ENCODE measurements at regions not wholly inside any gene's neighbourhood (a gene's known extent, or its start where the extent isn't known, plus 50 kb on each side); places are given as distances from the start of the nearest gene placed in this dataset.

DNA sequence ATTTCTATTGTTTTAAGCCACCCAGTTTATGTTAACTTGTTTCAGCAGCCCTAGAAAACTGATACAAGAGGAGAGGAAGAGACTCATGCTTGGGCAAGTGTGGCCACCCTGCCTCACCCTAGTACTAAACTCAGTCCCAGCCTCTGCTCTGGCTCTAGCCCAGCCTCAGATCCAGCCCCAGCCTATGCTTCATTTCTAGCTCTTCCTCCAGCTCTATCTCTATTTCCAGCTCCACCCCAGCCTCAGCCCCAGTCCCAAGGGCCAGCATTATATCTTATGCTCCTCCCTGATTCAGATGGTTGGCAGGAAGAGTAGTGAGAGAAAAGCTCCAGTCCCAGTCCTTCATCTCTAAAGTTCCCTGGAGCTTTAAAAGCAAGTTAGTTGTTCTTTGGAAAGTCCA lies 535.5 kb downstream of the PTPRC start:
- H3K79me1 ChIP-seq (ENCODE audit: low read depth, low read length) = no peaks in the 10 kb centered on the region
- no peak overlapping the region for H2BK120ac ChIP-seq (ENCODE audit: low read depth, low read length)
- H4K91ac ChIP-seq (ENCODE audit: low read depth, low read length, poor library complexity) = no peak overlapping the region
- no peaks in the 10 kb centered on the region for H3K4me1 ChIP-seq (ENCODE audit: control insufficient read depth in 2 of 2, insufficient read depth in 1 of 2, low read depth in 1 of 2, low read length in 2 of 2)
- no peak overlapping the region for H2BK12ac ChIP-seq (ENCODE audit: low read length)
- H2AK5ac ChIP-seq (ENCODE audit: low read depth, low read length) = no peak overlapping the region
- H3K18ac ChIP-seq (ENCODE audit: low read length) = no peak overlapping the region
- H2BK5ac ChIP-seq (ENCODE audit: low read length) = no peak overlapping the region
- H2AFZ ChIP-seq (ENCODE audit: low read length) = no peak overlapping the region
- no peak overlapping the region for H3K4ac ChIP-seq (ENCODE audit: low read length)
- H3K23ac ChIP-seq (ENCODE audit: low read depth, low read length, poor library complexity) = no peak overlapping the region
- H3K4me3 ChIP-seq (ENCODE audit: low read length in 2 of 2) = no peak overlapping the region
- no peak overlapping the region for H3K4me2 ChIP-seq (ENCODE audit: insufficient read depth, low read length, poor library complexity, severe bottlenecking)
- H3K27me3 ChIP-seq (ENCODE audit: control insufficient read depth in 3 of 3, insufficient read depth in 3 of 3, low read depth in 1 of 3, low read length in 3 of 3) = no peaks in the 10 kb centered on the region
- H3K14ac ChIP-seq (ENCODE audit: low read length) = no peak overlapping the region
- no peak overlapping the region for H3K9ac ChIP-seq (ENCODE audit: low read depth, low read length, poor library complexity)
- DNase-seq (ENCODE audit: low spot score) = no peak
- no peak overlapping the region for H3K27ac ChIP-seq (replicated peaks; ENCODE audit: low read length)
- no peaks in the 10 kb centered on the region for H3K9me3 ChIP-seq (replicated peaks in 1 of 2; ENCODE audit: control insufficient read depth in 2 of 2, insufficient read depth in 1 of 2, low read depth in 1 of 2, low read length in 2 of 2)
- H4K8ac ChIP-seq (ENCODE audit: low read depth, low read length) = no peak overlapping the region
- no peaks in the 10 kb centered on the region for H3K36me3 ChIP-seq (replicated peaks in 1 of 2; ENCODE audit: control insufficient read depth in 2 of 2, insufficient read depth in 2 of 2, low read length in 2 of 2)
- no peak overlapping the region for H2BK15ac ChIP-seq (ENCODE audit: low read length)

GRCh38 chr1:199176713-199177112 lies 537.9 kb downstream of the PTPRC start:
- no peak overlapping the region for H3K4me3 ChIP-seq (ENCODE audit: low read length in 2 of 2)
- H2BK120ac ChIP-seq (ENCODE audit: low read depth, low read length) = no peak overlapping the region
- no peak overlapping the region for H3K14ac ChIP-seq (ENCODE audit: low read length)
- H3K4me1 ChIP-seq (ENCODE audit: control insufficient read depth in 2 of 2, insufficient read depth in 1 of 2, low read depth in 1 of 2, low read length in 2 of 2) = peaks cover 0 to 3% of the 10 kb centered on the region in 2 donors
- H3K79me1 ChIP-seq (ENCODE audit: low read depth, low read length) = no peaks in the 10 kb centered on the region
- H3K23ac ChIP-seq (ENCODE audit: low read depth, low read length, poor library complexity) = no peak overlapping the region
- H3K27ac ChIP-seq (replicated peaks; ENCODE audit: low read length) = no peak overlapping the region
- H3K4ac ChIP-seq (ENCODE audit: low read length) = no peak overlapping the region
- H2AK5ac ChIP-seq (ENCODE audit: low read depth, low read length) = no peak overlapping the region
- no peaks in the 10 kb centered on the region for H3K27me3 ChIP-seq (ENCODE audit: control insufficient read depth in 3 of 3, insufficient read depth in 3 of 3, low read depth in 1 of 3, low read length in 3 of 3)
- H2BK15ac ChIP-seq (ENCODE audit: low read length) = no peak overlapping the region
- no peak overlapping the region for H2BK12ac ChIP-seq (ENCODE audit: low read length)
- H3K36me3 ChIP-seq (replicated peaks in 1 of 2; ENCODE audit: control insufficient read depth in 2 of 2, insufficient read depth in 2 of 2, low read length in 2 of 2) = no peaks in the 10 kb centered on the region
- H4K8ac ChIP-seq (ENCODE audit: low read depth, low read length) = no peak overlapping the region
- WGBS, 2 donors (ENCODE audit: extremely low coverage in 2 of 2, insufficient read length in 2 of 2, insufficient replicate concordance in 1 of 2) = no CpG with 5 or more reads among the region's 5 CpGs
- H4K91ac ChIP-seq (ENCODE audit: low read depth, low read length, poor library complexity) = no peak overlapping the region
- no peak overlapping the region for H3K9ac ChIP-seq (ENCODE audit: low read depth, low read length, poor library complexity)
- no peak overlapping the region for H3K18ac ChIP-seq (ENCODE audit: low read length)
- H2AFZ ChIP-seq (ENCODE audit: low read length) = no peak overlapping the region
- no peak for DNase-seq (ENCODE audit: low spot score)
- no peak overlapping the region for H2BK5ac ChIP-seq (ENCODE audit: low read length)
- no peak overlapping the region for H3K4me2 ChIP-seq (ENCODE audit: insufficient read depth, low read length, poor library complexity, severe bottlenecking)
- H3K9me3 ChIP-seq (replicated peaks in 1 of 2; ENCODE audit: control insufficient read depth in 2 of 2, insufficient read depth in 1 of 2, low read depth in 1 of 2, low read length in 2 of 2) = no peaks in the 10 kb centered on the region

DNA sequence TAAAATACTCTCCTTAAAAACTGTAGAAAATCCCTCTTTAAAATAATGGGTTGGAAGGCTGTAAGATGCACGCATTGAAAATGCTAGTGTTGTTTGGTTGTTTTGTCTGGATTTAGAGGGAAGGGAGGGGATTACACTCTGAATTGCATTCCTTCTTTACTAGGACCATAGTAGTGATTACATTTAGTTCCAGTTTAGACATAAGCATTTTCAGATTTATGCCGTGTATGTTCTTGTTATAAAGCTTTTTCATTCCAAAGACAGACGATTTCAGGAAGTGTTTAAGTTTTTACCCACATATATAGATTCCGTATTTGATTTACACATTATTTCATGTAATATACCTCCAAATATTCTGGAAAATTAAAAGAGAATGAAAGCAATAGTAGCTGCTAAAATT lies 538.4 kb downstream of the PTPRC start:
- no peak overlapping the region for H2BK120ac ChIP-seq (ENCODE audit: low read depth, low read length)

DNA sequence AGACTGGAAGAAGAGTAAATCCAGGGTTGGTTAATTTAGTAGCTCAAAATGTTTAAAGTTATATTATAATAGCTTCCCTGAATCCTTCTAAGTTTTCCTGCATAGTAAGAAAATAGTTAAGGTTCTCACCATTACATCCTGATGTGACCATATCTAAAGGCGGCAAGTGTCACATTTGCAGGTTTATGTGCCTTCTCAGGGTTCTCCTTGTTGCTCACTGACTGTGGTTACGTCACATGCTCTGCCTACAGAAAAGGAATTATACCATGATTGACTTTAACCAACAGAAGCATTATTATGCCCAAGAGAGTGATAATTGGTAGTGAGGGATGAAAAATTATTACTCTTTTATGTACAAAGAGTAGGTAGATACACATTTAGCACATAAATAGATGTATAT lies 539.8 kb downstream of the PTPRC start:
- Histone ChIP-seq H3K23ac (ENCODE audit: low read depth, low read length, poor library complexity) (no peak overlapping the region), H3K79me1 (ENCODE audit: low read depth, low read length) (no peaks in the 10 kb centered on the region), H2AFZ (ENCODE audit: low read length) (no peak overlapping the region), H4K91ac (ENCODE audit: low read depth, low read length, poor library complexity) (no peak overlapping the region), H3K9me3 (replicated peaks in 1 of 2; ENCODE audit: control insufficient read depth in 2 of 2, insufficient read depth in 1 of 2, low read depth in 1 of 2, low read length in 2 of 2) (no peaks in the 10 kb centered on the region), H2BK12ac (ENCODE audit: low read length) (no peak overlapping the region), H2BK5ac (ENCODE audit: low read length) (no peak overlapping the region), H3K18ac (ENCODE audit: low read length) (no peak overlapping the region), H2AK5ac (ENCODE audit: low read depth, low read length) (no peak overlapping the region), H2BK120ac (ENCODE audit: low read depth, low read length) (no peak overlapping the region), H3K9ac (ENCODE audit: low read depth, low read length, poor library complexity) (no peak overlapping the region), H3K27me3 (ENCODE audit: control insufficient read depth in 3 of 3, insufficient read depth in 3 of 3, low read depth in 1 of 3, low read length in 3 of 3) (no peaks in the 10 kb centered on the region), H4K8ac (ENCODE audit: low read depth, low read length) (no peak overlapping the region), H3K4me3 (ENCODE audit: low read length in 2 of 2) (no peak overlapping the region), H2BK15ac (ENCODE audit: low read length) (no peak overlapping the region), H3K27ac (replicated peaks; ENCODE audit: low read length) (no peak overlapping the region), H3K4me1 (ENCODE audit: control insufficient read depth in 2 of 2, insufficient read depth in 1 of 2, low read depth in 1 of 2, low read length in 2 of 2) (peaks cover 3% of the 10 kb centered on the region in 2 donors), H3K4ac (ENCODE audit: low read length) (no peak overlapping the region), H3K14ac (ENCODE audit: low read length) (no peak overlapping the region), H3K36me3 (replicated peaks in 1 of 2; ENCODE audit: control insufficient read depth in 2 of 2, insufficient read depth in 2 of 2, low read length in 2 of 2) (no peaks in the 10 kb centered on the region), H3K4me2 (ENCODE audit: insufficient read depth, low read length, poor library complexity, severe bottlenecking) (no peak overlapping the region)
- no CpG with 5 or more reads among the region's 2 CpGs for WGBS, 2 donors (ENCODE audit: extremely low coverage in 2 of 2, insufficient read length in 2 of 2, insufficient replicate concordance in 1 of 2)
- no peak for DNase-seq (ENCODE audit: low spot score)

More for the DNA sequence above, 538.4 kb downstream of the PTPRC start:
- Histone ChIP-seq H2BK15ac (ENCODE audit: low read length) (no peak overlapping the region), H3K9me3 (replicated peaks in 1 of 2; ENCODE audit: control insufficient read depth in 2 of 2, insufficient read depth in 1 of 2, low read depth in 1 of 2, low read length in 2 of 2) (no peaks in the 10 kb centered on the region), H2AK5ac (ENCODE audit: low read depth, low read length) (no peak overlapping the region), H3K18ac (ENCODE audit: low read length) (no peak overlapping the region), H3K4me3 (ENCODE audit: low read length in 2 of 2) (no peak overlapping the region), H3K79me1 (ENCODE audit: low read depth, low read length) (no peaks in the 10 kb centered on the region), H3K14ac (ENCODE audit: low read length) (no peak overlapping the region), H3K23ac (ENCODE audit: low read depth, low read length, poor library complexity) (no peak overlapping the region), H3K4ac (ENCODE audit: low read length) (no peak overlapping the region), H2AFZ (ENCODE audit: low read length) (no peak overlapping the region), H3K36me3 (replicated peaks in 1 of 2; ENCODE audit: control insufficient read depth in 2 of 2, insufficient read depth in 2 of 2, low read length in 2 of 2) (no peaks in the 10 kb centered on the region), H3K4me1 (ENCODE audit: control insufficient read depth in 2 of 2, insufficient read depth in 1 of 2, low read depth in 1 of 2, low read length in 2 of 2) (peaks cover 0 to 3% of the 10 kb centered on the region in 2 donors), H4K8ac (ENCODE audit: low read depth, low read length) (no peak overlapping the region), H3K27ac (replicated peaks; ENCODE audit: low read length) (no peak overlapping the region), H2BK12ac (ENCODE audit: low read length) (no peak overlapping the region), H4K91ac (ENCODE audit: low read depth, low read length, poor library complexity) (no peak overlapping the region), H3K27me3 (ENCODE audit: control insufficient read depth in 3 of 3, insufficient read depth in 3 of 3, low read depth in 1 of 3, low read length in 3 of 3) (no peaks in the 10 kb centered on the region), H3K9ac (ENCODE audit: low read depth, low read length, poor library complexity) (no peak overlapping the region), H3K4me2 (ENCODE audit: insufficient read depth, low read length, poor library complexity, severe bottlenecking) (no peak overlapping the region), H2BK5ac (ENCODE audit: low read length) (no peak overlapping the region)
- no peak for DNase-seq (ENCODE audit: low spot score)
- no CpG with 5 or more reads among the region's 4 CpGs for WGBS, 2 donors (ENCODE audit: extremely low coverage in 2 of 2, insufficient read length in 2 of 2, insufficient replicate concordance in 1 of 2)
